DMS153 treated with DMSO at 0.1 percent for 48 hours (cell line): ENCODE measurements at regions not wholly inside any gene's neighbourhood (a gene's known extent, or its start where the extent isn't known, plus 50 kb on each side); places are given as distances from the start of the nearest gene placed in this dataset.

Source experiments
- DNase-seq: peaks from one replicate; lab custom pipeline; 2025; ENCODE audit not compliant: unreplicated experiment; lab: John Stamatoyannopoulos, UW

- no peak for DNase-seq
Measured at GRCh38 chr2:136377423-136378382, 259.8 kb upstream of the CXCR4 start.

- DNase-seq = no peak
Measured at GRCh38 chr2:136376798-136377211, 258.9 kb upstream of the CXCR4 start.

GRCh38 chr2:136376211-136376610, 258.3 kb upstream of the CXCR4 start:
- no peak for DNase-seq

- no peak for DNase-seq
Measured at GRCh38 chr2:136375017-136375901, 257.3 kb upstream of the CXCR4 start.

- no peak for DNase-seq
Measured at GRCh38 chr2:136373841-136374240, 255.9 kb upstream of the CXCR4 start.

- DNase-seq = no peak
Measured at GRCh38 chr2:136373029-136373428, 255.1 kb upstream of the CXCR4 start.

- peak; percentile 12 for DNase-seq
Measured at GRCh38 chr2:136363900-136364299, 246.0 kb upstream of the CXCR4 start.

- DNase-seq = no peak
Measured at GRCh38 chr2:136363470-136363869, 245.5 kb upstream of the CXCR4 start.

GRCh38 chr2:136362676-136363390, 244.9 kb upstream of the CXCR4 start:
- no peak for DNase-seq

- DNase-seq = no peak
Measured at GRCh38 chr2:136361521-136361920, 243.6 kb upstream of the CXCR4 start.

GRCh38 chr2:136360790-136361189, 242.8 kb upstream of the CXCR4 start:
- DNase-seq = no peak

- DNase-seq = no peak
Measured at GRCh38 chr2:136359121-136359965, 241.4 kb upstream of the CXCR4 start.

GRCh38 chr2:136358576-136358975, 240.6 kb upstream of the CXCR4 start:
- no peak for DNase-seq

- no peak for DNase-seq
Measured at GRCh38 chr2:136357007-136357380, 239.0 kb upstream of the CXCR4 start.

GRCh38 chr2:136356125-136357006, 238.4 kb upstream of the CXCR4 start:
- DNase-seq = no peak

GRCh38 chr2:136351684-136352083, 233.7 kb upstream of the CXCR4 start:
- DNase-seq = no peak

- DNase-seq = no peak
Measured at GRCh38 chr2:136347981-136348380, 230.0 kb upstream of the CXCR4 start.

GRCh38 chr2:136344339-136344738, 226.4 kb upstream of the CXCR4 start:
- no peak for DNase-seq

GRCh38 chr2:136342138-136342537, 224.2 kb upstream of the CXCR4 start:
- no peak for DNase-seq
